ENCODE measurements at regions not wholly inside any gene's neighbourhood (a gene's known extent, or its start where the extent isn't known, plus 50 kb on each side); places are given as distances from the start of the nearest gene placed in this dataset.

DNA sequence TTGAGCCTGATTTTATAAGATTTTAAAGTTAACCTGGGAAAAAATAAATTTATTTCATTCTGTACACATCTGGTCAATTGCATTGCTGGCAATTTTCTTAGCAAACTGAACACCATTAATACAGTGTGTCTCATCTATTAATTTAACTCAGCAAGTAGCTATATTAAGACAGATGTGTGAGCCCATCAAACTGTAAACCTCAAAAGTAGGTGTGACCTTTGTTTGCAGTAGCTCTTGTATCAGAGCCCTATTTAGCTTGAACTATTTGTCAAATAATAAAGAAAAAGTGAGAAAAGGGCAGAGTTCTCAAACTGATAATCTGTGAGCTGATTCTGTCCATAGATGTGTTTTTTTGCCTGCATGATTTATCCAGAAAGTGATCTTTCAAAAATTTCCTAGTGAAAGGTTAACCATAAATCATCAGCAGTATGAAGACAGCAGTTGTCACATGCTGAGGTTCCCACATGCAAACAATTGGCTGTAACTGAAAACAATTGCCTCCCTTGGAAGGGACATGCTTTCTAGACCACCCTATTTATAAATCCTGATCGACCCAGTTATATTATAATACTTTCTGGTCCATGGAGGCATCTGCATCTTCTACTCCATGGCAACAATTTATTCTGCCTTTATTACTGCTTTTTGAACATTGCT lies 646.5 kb downstream of the NSUN3 start:
- Histone ChIP-seq H3K36me3 (ENCODE audit: insufficient read depth, low read length) (no peaks in the 10 kb centered on the region), H3K27me3 (ENCODE audit: insufficient read depth, low read depth, low read length) (no peaks in the 10 kb centered on the region), H4K20me1 (ENCODE audit: insufficient read depth) (no peaks in the 10 kb centered on the region), H3F3A (ENCODE audit: insufficient read depth, low read length, poor library complexity, severe bottlenecking) (no peaks in the 10 kb centered on the region), H2AFZ (ENCODE audit: low read depth, low read length) (no peak overlapping the region), H3K27ac (ENCODE audit: low read length) (no peak overlapping the region), H3K9ac (ENCODE audit: low read length) (no peak overlapping the region), H3K4me3 (ENCODE audit: low read length) (no peak overlapping the region), H3K4me2 (ENCODE audit: low read length) (no peak overlapping the region), H3K79me2 (replicated peaks; ENCODE audit: insufficient read depth, low read length) (no peaks in the 10 kb centered on the region), H3K9me2 (ENCODE audit: insufficient read depth, low read length) (no peaks in the 10 kb centered on the region), H3K9me3 (ENCODE audit: low read length) (no peaks in the 10 kb centered on the region)
- TF ChIP-seq CTCF (IDR thresholded peaks at IDR 0.05; ENCODE audit: poor library complexity, severe bottlenecking) (no peak), EP300 (conservative IDR thresholded peaks at IDR 0.05; ENCODE audit: poor library complexity, severe bottlenecking) (no peak), REST (IDR thresholded peaks at IDR 0.05; ENCODE audit: borderline replicate concordance) (no peak), POLR2AphosphoS5 (IDR thresholded peaks at IDR 0.05) (no peak), SMC3 (conservative IDR thresholded peaks at IDR 0.05; ENCODE audit: poor library complexity) (no peak), RAD21 (conservative IDR thresholded peaks at IDR 0.05) (no peak), MXI1 (conservative IDR thresholded peaks at IDR 0.05; ENCODE audit: poor library complexity, severe bottlenecking) (no peak), TAF1 (IDR thresholded peaks at IDR 0.05; ENCODE audit: low read depth) (no peak), EZH2 (IDR thresholded peaks at IDR 0.05; ENCODE audit: borderline replicate concordance, insufficient read depth, low read length, poor library complexity, severe bottlenecking) (no peak)

DNA sequence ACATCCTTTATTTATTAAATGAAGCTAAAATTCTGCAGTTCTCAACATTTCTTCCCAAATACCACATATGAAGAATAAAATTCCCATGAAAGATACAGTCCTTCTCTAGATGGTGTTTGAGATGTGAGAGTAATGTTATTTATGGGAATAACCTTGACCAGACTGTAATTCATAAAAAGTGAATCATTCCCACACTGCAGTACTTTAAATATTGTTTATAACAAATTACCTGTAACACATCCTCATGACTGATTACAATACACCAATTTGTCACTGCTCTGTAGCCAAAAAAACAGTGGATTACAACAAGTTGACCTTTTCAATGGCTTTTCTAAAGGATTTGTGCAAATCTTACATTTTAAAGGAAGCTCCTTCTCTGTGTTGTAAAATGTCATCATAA lies 651.3 kb downstream of the NSUN3 start:
- no peaks in the 10 kb centered on the region for H3K9me3 ChIP-seq (ENCODE audit: low read length)
- TF ChIP-seq SMC3 (conservative IDR thresholded peaks at IDR 0.05; ENCODE audit: poor library complexity) (no peak), REST (IDR thresholded peaks at IDR 0.05; ENCODE audit: borderline replicate concordance) (no peak), EP300 (conservative IDR thresholded peaks at IDR 0.05; ENCODE audit: poor library complexity, severe bottlenecking) (no peak), CTCF (IDR thresholded peaks at IDR 0.05; ENCODE audit: poor library complexity, severe bottlenecking) (no peak), RAD21 (conservative IDR thresholded peaks at IDR 0.05) (no peak)
- no peak overlapping the region for H3K9ac ChIP-seq (ENCODE audit: low read length)

More for the DNA sequence above, 651.3 kb downstream of the NSUN3 start:
- Histone ChIP-seq H3K27ac (ENCODE audit: low read length) (no peak overlapping the region), H4K20me1 (ENCODE audit: insufficient read depth) (no peaks in the 10 kb centered on the region), H3F3A (ENCODE audit: insufficient read depth, low read length, poor library complexity, severe bottlenecking) (no peaks in the 10 kb centered on the region), H3K36me3 (ENCODE audit: insufficient read depth, low read length) (no peaks in the 10 kb centered on the region), H3K9me2 (ENCODE audit: insufficient read depth, low read length) (no peaks in the 10 kb centered on the region), H3K27me3 (ENCODE audit: insufficient read depth, low read depth, low read length) (no peaks in the 10 kb centered on the region), H3K4me2 (ENCODE audit: low read length) (no peak overlapping the region), H3K4me3 (ENCODE audit: low read length) (no peak overlapping the region), H3K79me2 (replicated peaks; ENCODE audit: insufficient read depth, low read length) (no peaks in the 10 kb centered on the region), H2AFZ (ENCODE audit: low read depth, low read length) (no peak overlapping the region)
